Central memory CD8-positive, alpha-beta T cell (primary cell): ENCODE measurements at regions not wholly inside any gene's neighbourhood (a gene's known extent, or its start where the extent isn't known, plus 50 kb on each side); places are given as distances from the start of the nearest gene placed in this dataset.

Experiments used
- ATAC-seq: fragments of 150-1000 bp; cut with Tn5 transposase; replicated peaks from 2 replicates; pipeline ENCODE4 v1.10.0; 2022; ENCODE audit warnings: mild to moderate bottlenecking, moderate FRiP score, moderate number of reproducible peaks; ENCODE audit not compliant: poor library complexity, severe bottlenecking; ENCODE audit errors: extremely low read depth
- DNase-seq, 2 donors: peaks; one replicate each; pipeline ENCODE4 v3.0.0; 2021; ENCODE audit warnings: low spot score in 2 of 2
- H3K27ac Mint-ChIP-seq: one replicate; pipeline ENCODE4 v1.8.0; 2022; ENCODE audit warnings: low read depth, mild to moderate bottlenecking, moderate library complexity, mixed read lengths
- H3K27me3 Mint-ChIP-seq: one replicate; pipeline ENCODE4 v1.8.0; 2022; ENCODE audit warnings: mixed read lengths
- H3K36me3 Mint-ChIP-seq: one replicate; pipeline ENCODE4 v1.8.0; 2022; ENCODE audit warnings: mild to moderate bottlenecking, moderate library complexity, mixed read lengths; ENCODE audit not compliant: insufficient read depth
- H3K4me1 Mint-ChIP-seq: one replicate; pipeline ENCODE4 v1.8.0; 2022; ENCODE audit warnings: mixed read lengths
- H3K4me3 Mint-ChIP-seq: one replicate; pipeline ENCODE4 v1.8.0; 2022; ENCODE audit warnings: mild to moderate bottlenecking, moderate library complexity, mixed read lengths
- H3K9me3 Mint-ChIP-seq: one replicate; pipeline ENCODE4 v1.8.0; 2022; ENCODE audit warnings: mixed read lengths

GRCh38 chr3:43872901-43873300, 182.2 kb downstream of the ABHD5 start:
- H3K4me3 Mint-ChIP-seq, result no peak overlapping the region
- no peak for DNase-seq
- no peaks in the 10 kb centered on the region for H3K36me3 Mint-ChIP-seq
- no peak for ATAC-seq
- H3K9me3 Mint-ChIP-seq, result no peaks in the 10 kb centered on the region
- no peaks in the 10 kb centered on the region for H3K4me1 Mint-ChIP-seq
- no peak overlapping the region for H3K27ac Mint-ChIP-seq
- peaks cover 83% of the 10 kb centered on the region for H3K27me3 Mint-ChIP-seq

DNA sequence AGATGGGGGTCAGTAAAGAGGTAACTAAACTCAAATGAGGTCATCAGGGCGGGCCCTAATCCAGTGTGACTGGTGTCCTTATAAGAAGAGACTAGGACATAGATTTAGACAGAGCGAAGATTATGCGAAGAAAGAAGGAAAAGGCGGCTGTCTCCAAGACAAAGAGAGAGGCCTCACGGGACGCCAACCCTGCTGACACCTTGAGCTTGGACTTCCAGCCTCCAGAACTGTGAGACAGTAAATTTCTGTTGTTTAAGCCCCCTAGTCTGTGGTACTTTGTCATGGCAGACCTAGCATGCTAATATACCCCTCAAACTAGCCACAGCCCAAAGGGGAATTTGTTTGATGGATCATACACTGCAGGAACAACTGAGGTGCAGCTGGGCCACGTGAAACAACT, 183.0 kb downstream of the ABHD5 start:
- ATAC-seq (no peak), DNase-seq (no peak)
- Mint-ChIP-seq H3K27ac (no peak overlapping the region), H3K4me1 (no peaks in the 10 kb centered on the region), H3K9me3 (no peaks in the 10 kb centered on the region), H3K27me3 (peaks cover 79% of the 10 kb centered on the region), H3K36me3 (no peaks in the 10 kb centered on the region), H3K4me3 (no peak overlapping the region)

DNA sequence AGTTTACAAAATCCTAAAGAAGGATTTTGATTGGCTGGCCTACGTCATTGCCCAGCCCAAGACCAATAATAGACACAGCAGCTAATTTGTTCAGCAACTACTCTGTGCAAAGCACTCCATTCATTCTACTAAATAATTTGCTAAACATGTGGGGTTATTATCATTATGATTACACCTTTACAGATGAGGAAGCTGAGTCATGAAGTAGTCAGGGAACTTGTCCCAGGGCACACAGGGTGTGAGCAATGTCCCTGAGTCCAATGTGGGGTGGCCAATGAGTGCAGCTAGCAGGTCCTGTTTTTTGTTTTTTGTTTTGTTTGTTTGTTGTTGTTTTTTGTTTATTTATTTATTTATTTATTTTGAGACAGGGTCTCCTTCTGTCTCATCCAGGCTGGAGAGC, 183.6 kb downstream of the ABHD5 start:
- Mint-ChIP-seq H3K27ac (no peak overlapping the region), H3K4me1 (no peaks in the 10 kb centered on the region), H3K4me3 (no peak overlapping the region), H3K27me3 (peaks cover 79% of the 10 kb centered on the region), H3K9me3 (no peaks in the 10 kb centered on the region), H3K36me3 (no peaks in the 10 kb centered on the region)
- DNase-seq (no peak), ATAC-seq (no peak)

- no peaks in the 10 kb centered on the region for H3K9me3 Mint-ChIP-seq
Measured at GRCh38 chr3:43874731-43875130, 184.0 kb downstream of the ABHD5 start.

GRCh38 chr3:43876648-43877047, 185.9 kb downstream of the ABHD5 start:
- H3K27ac Mint-ChIP-seq, result no peak overlapping the region
- no peaks in the 10 kb centered on the region for H3K4me1 Mint-ChIP-seq

More at GRCh38 chr3:43874731-43875130, 184.0 kb downstream of the ABHD5 start:
- Mint-ChIP-seq H3K4me3 (no peak overlapping the region), H3K27ac (no peak overlapping the region), H3K27me3 (peaks cover 75% of the 10 kb centered on the region), H3K36me3 (no peaks in the 10 kb centered on the region), H3K4me1 (no peaks in the 10 kb centered on the region)
- DNase-seq, result no peak
- no peak for ATAC-seq

GRCh38 chr3:43879166-43879565, 188.4 kb downstream of the ABHD5 start:
- H3K27me3 Mint-ChIP-seq, result peaks cover 34% of the 10 kb centered on the region
- ATAC-seq (no peak), DNase-seq (no peak)
- no peak overlapping the region for H3K4me3 Mint-ChIP-seq
- H3K36me3 Mint-ChIP-seq, result no peaks in the 10 kb centered on the region
- no peaks in the 10 kb centered on the region for H3K4me1 Mint-ChIP-seq
- H3K27ac Mint-ChIP-seq, result no peak overlapping the region
- no peaks in the 10 kb centered on the region for H3K9me3 Mint-ChIP-seq

More at GRCh38 chr3:43876648-43877047, 185.9 kb downstream of the ABHD5 start:
- Mint-ChIP-seq H3K36me3 (no peaks in the 10 kb centered on the region), H3K27me3 (peaks cover 59% of the 10 kb centered on the region), H3K9me3 (no peaks in the 10 kb centered on the region), H3K4me3 (no peak overlapping the region)
- ATAC-seq, result no peak
- no peak for DNase-seq

DNA sequence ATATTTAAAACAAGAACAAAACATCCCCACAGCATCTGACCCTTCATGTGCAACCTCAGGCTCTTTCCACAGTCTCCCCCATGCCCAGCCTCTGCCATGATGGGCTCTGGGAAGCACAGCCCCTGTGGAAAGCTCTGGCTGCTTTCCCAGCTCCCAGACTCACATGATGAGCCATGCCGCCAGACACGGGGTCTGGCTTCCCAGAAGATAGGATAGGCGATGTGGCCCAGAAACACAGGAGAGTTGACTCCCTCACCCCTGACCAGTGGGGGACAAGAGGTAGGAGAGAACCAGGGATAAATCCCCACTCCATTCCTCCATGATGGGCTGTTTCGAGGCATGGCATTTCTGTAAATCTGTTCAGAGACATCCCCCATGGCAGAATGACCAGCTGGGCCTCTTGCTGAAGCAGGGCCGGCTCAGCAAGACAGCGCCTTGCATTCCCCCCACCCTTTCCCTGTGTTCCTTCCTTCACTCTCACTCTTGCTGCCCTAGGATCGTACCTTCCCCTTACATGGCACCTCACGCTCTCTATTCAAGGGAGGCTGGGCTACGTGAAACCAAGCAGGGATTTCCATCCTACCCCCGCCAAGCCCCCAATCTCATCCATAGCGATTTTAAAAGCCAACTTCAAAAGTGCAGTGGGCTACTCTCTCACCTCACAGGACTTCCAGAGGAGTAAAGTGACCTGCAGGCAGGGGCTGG, 192.4 kb downstream of the ABHD5 start:
- DNase-seq (no peak), ATAC-seq (no peak)
- H3K27ac Mint-ChIP-seq, result no peak overlapping the region
- no peak overlapping the region for H3K4me3 Mint-ChIP-seq
- peaks cover 22% of the 10 kb centered on the region for H3K27me3 Mint-ChIP-seq
- no peaks in the 10 kb centered on the region for H3K36me3 Mint-ChIP-seq
- no peaks in the 10 kb centered on the region for H3K9me3 Mint-ChIP-seq
- H3K4me1 Mint-ChIP-seq, result no peaks in the 10 kb centered on the region

- ATAC-seq (no peak), DNase-seq (no peak)
- Mint-ChIP-seq H3K36me3 (no peaks in the 10 kb centered on the region), H3K4me1 (no peaks in the 10 kb centered on the region), H3K4me3 (no peak overlapping the region), H3K27ac (no peak overlapping the region), H3K27me3 (peaks cover 25% of the 10 kb centered on the region), H3K9me3 (no peaks in the 10 kb centered on the region)
Measured at GRCh38 chr3:43883729-43884396, 193.1 kb downstream of the ABHD5 start.

DNA sequence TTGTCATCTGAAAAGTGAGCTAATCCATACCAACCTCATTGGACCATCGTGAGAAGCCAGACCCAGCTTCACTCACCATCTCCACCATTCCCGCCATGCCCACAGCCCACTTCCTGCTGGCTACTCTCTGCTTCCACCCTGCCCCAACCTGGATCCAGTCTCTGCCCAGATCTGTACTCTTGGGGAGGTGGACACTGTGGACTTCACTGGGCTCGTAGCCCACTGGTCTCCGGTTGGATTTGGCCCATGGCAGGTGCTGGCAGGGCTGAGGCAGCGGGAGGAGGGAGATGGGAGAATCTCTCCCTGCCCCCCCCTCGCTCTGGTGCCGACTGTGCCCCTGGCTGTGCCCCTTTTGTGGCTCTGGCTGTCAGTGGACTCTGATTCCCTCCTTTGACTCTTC, 193.8 kb downstream of the ABHD5 start:
- no peak overlapping the region for H3K27ac Mint-ChIP-seq

DNA sequence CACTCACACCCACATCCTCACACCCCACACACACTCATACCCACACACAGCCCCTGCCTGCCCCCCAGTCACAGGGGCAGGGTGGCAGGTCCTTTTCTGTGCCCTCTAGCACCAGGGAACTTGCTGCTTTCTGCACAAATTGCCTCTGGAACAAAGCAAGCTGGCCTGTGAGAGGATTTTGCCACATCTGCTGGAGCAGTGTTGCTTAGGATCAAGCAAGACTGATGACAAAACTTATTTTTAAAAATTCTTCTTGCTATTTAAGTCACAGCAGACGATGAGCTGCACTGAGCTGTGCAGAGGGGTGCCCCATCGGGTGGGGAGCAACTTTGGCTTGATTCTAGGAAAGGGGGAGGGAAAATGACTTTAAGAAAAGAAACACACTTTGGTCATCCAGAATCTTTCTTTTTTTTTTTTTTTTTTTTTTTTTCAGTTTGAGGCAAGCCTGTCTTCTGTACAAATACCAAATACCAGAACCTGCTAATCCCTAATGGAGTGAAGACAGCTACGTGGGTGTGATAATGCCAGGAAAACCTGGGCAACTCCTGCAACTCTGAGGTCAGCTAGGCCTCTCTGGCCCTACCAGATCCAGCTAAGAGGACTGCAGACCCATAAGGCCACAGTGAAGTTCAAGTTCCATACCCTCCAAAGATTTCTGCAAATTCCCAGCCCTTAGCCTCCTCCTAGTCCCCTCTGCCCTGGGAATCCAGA, 195.3 kb downstream of the ABHD5 start:
- Mint-ChIP-seq H3K4me3 (no peak overlapping the region), H3K36me3 (no peaks in the 10 kb centered on the region), H3K27me3 (peaks cover 36% of the 10 kb centered on the region), H3K9me3 (no peaks in the 10 kb centered on the region), H3K27ac (no peak overlapping the region), H3K4me1 (no peaks in the 10 kb centered on the region)
- DNase-seq (no peak), ATAC-seq (no peak)

More for the DNA sequence above, 193.8 kb downstream of the ABHD5 start:
- no peak for DNase-seq
- H3K9me3 Mint-ChIP-seq, result no peaks in the 10 kb centered on the region
- no peak overlapping the region for H3K4me3 Mint-ChIP-seq
- no peak for ATAC-seq
- no peaks in the 10 kb centered on the region for H3K4me1 Mint-ChIP-seq
- peaks cover 28% of the 10 kb centered on the region for H3K27me3 Mint-ChIP-seq
- no peaks in the 10 kb centered on the region for H3K36me3 Mint-ChIP-seq

- no peak for ATAC-seq
Measured at GRCh38 chr3:43892061-43892460, 201.3 kb downstream of the ABHD5 start.

GRCh38 chr3:43892526-43892925, 201.8 kb downstream of the ABHD5 start:
- DNase-seq, result no peak
- peaks cover 92% of the 10 kb centered on the region for H3K27me3 Mint-ChIP-seq
- no peaks in the 10 kb centered on the region for H3K9me3 Mint-ChIP-seq
- no peak overlapping the region for H3K4me3 Mint-ChIP-seq
- H3K4me1 Mint-ChIP-seq, result no peaks in the 10 kb centered on the region
- H3K36me3 Mint-ChIP-seq, result no peaks in the 10 kb centered on the region
- H3K27ac Mint-ChIP-seq, result no peak overlapping the region
- ATAC-seq, result no peak

More at GRCh38 chr3:43892061-43892460, 201.3 kb downstream of the ABHD5 start:
- no peaks in the 10 kb centered on the region for H3K4me1 Mint-ChIP-seq
- no peak for DNase-seq
- H3K9me3 Mint-ChIP-seq, result no peaks in the 10 kb centered on the region
- peaks cover 88% of the 10 kb centered on the region for H3K27me3 Mint-ChIP-seq
- no peak overlapping the region for H3K27ac Mint-ChIP-seq
- H3K36me3 Mint-ChIP-seq, result no peaks in the 10 kb centered on the region
- H3K4me3 Mint-ChIP-seq, result no peak overlapping the region

- Mint-ChIP-seq H3K9me3 (no peaks in the 10 kb centered on the region), H3K4me3 (peak overlapping the region; percentile 54), H3K4me1 (no peaks in the 10 kb centered on the region), H3K27ac (no peak overlapping the region), H3K27me3 (peaks cover 81% of the 10 kb centered on the region), H3K36me3 (no peaks in the 10 kb centered on the region)
- ATAC-seq (no peak), DNase-seq (no peak)
Measured at GRCh38 chr3:43893727-43894126, 203.0 kb downstream of the ABHD5 start.
